BE2C (cell line): ENCODE measurements at regions not wholly inside any gene's neighbourhood (a gene's known extent, or its start where the extent isn't known, plus 50 kb on each side); places are given as distances from the start of the nearest gene placed in this dataset.

Experiments used
- DNase-seq: peaks from one replicate; pipeline ENCODE4 v3.0.0-alpha.2; 2020
- H3K27me3 ChIP-seq: fragments of 250-450 bp; sonication (Bioruptor Pico); 2 replicates; pipeline ENCODE4 v1.5.1; 2020; ENCODE audit warnings: mild to moderate bottlenecking
- H3K36me3 ChIP-seq: fragments of 250-450 bp; sonication (Bioruptor Pico); 2 replicates; pipeline ENCODE4 v1.5.1; 2020; ENCODE audit warnings: mild to moderate bottlenecking
- H3K4me1 ChIP-seq: fragments of 250-450 bp; sonication (Bioruptor Pico); 2 replicates; pipeline ENCODE4 v1.5.1; 2020
- H3K4me3 ChIP-seq: 2 replicates; pipeline ENCODE4 v1.5.1; 2011; ENCODE audit warnings: low read depth, low read length
- H3K9me3 ChIP-seq: fragments of 250-450 bp; sonication (Bioruptor Pico); 2 replicates; pipeline ENCODE4 v1.5.1; 2020
- TF ChIP-seq, protein P1 (sequence below): IDR thresholded peaks from 2 replicates; pipeline ENCODE4 v1.5.1; 2012; ENCODE audit warnings: mild to moderate bottlenecking, low read depth, low read length

DNA sequence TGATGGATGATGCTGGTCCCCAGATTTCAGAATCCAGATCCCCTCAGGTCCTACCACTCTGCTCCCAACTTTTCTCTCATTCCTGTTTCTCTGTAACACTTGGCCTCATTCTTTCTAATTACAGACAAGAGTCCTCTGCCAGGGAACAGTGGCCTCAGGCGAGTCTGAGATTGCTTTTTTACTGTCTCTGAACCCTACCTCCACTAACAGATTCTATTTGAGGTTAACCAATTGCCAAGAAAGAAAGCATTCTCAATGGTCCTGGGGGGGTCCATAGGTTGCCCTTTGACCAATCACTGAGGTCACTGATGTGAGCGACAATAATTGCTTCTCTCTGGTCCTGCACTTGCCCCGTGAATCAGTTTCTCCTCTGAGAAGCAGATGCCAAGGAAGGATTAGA is 145.2 kb upstream of the TMEM108 start:
- Histone ChIP-seq H3K36me3 (no peaks in the 10 kb centered on the region), H3K4me3 (no peak overlapping the region), H3K4me1 (no peaks in the 10 kb centered on the region), H3K27me3 (no peaks in the 10 kb centered on the region), H3K9me3 (no peaks in the 10 kb centered on the region)
- TF ChIP-seq, protein P1, sequence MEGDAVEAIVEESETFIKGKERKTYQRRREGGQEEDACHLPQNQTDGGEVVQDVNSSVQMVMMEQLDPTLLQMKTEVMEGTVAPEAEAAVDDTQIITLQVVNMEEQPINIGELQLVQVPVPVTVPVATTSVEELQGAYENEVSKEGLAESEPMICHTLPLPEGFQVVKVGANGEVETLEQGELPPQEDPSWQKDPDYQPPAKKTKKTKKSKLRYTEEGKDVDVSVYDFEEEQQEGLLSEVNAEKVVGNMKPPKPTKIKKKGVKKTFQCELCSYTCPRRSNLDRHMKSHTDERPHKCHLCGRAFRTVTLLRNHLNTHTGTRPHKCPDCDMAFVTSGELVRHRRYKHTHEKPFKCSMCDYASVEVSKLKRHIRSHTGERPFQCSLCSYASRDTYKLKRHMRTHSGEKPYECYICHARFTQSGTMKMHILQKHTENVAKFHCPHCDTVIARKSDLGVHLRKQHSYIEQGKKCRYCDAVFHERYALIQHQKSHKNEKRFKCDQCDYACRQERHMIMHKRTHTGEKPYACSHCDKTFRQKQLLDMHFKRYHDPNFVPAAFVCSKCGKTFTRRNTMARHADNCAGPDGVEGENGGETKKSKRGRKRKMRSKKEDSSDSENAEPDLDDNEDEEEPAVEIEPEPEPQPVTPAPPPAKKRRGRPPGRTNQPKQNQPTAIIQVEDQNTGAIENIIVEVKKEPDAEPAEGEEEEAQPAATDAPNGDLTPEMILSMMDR = no peak
- DNase-seq = no peak

DNA sequence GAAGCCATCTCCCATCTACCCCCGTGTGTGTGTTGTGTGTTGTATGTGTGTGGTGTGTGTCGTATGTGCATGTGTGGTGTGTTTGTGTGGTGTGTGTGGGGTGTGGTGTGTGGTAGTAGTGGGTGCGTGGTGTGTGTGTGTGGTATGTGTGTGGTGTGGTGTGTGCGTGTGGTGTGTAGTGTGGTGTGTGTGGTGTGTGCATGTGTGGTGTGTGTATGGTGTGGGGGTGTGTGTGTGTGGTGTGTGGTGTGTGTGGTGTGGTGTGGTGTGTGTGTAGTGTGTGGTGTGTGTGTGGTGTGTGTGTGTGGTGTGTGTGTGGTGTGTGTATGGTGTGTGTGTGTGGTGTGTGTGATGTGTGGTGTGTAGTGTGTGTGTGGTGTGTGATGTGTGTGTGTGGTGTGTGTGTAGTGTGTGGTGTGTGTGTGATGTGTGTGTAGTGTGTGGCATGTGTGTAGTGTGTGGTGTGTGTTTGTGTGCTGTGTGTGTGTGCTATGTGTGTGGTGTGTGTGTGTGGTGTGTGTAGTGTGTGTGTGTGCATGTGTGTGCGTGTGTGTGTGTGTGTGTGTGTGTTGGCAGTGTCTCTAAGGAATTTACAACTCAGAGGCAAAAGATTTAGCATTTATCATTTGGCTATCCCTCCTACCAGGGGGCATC is 156.3 kb upstream of the TMEM108 start:
- TF ChIP-seq, protein P1 = no peak
- Histone ChIP-seq H3K36me3 (no peaks in the 10 kb centered on the region), H3K4me1 (peaks cover 5% of the 10 kb centered on the region; the same call in 1 of the 2 replicates), H3K27me3 (no peaks in the 10 kb centered on the region), H3K4me3 (no peak overlapping the region), H3K9me3 (no peaks in the 10 kb centered on the region)
- no peak for DNase-seq

DNA sequence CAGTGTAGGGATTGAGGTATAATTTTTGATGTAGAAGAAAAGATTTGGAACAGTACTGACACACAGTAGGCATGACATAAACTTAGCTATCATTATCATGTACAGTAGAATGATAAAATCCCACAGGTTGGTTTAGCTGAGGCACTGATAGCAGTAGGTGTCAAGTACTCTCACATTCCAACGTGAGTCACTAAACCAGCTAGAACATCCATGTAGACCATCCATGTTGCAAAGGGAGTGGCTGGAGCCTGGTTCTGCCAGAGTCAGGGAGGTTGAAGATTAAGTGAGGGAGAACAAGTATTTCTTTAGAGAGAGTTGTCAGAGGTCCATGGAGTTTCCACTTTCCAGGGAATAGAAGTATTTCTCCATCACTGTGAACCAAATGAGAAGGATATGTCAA is 157.2 kb upstream of the TMEM108 start:
- Histone ChIP-seq H3K27me3 (no peaks in the 10 kb centered on the region), H3K36me3 (no peaks in the 10 kb centered on the region), H3K4me3 (no peak overlapping the region), H3K4me1 (peaks cover 5% of the 10 kb centered on the region; the same call in 1 of the 2 replicates), H3K9me3 (no peaks in the 10 kb centered on the region)
- TF ChIP-seq, protein P1 = no peak
- no peak for DNase-seq

DNA sequence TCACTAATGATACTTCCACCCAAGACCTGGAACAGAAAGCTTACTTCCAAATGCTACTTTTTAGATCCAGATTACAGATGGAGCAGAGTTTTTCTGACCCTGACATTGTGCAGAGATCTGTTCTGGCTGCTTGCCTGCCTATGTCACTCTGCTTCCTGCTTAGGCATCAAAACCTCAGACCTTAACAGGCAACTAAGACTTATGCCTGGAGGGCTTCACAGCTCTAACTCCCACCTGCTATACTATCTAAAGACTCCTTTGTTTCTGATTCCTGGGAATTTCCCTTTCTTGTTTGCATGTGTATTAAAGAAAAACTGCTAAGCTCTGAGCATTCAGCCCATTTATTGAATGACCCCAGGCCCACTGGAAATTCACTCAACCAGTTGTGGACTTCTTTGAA is 157.4 kb upstream of the NPHP3 start:
- no peaks in the 10 kb centered on the region for H3K36me3 ChIP-seq
- H3K27me3 ChIP-seq = no peaks in the 10 kb centered on the region
- H3K9me3 ChIP-seq = no peaks in the 10 kb centered on the region
- no peak overlapping the region for H3K4me3 ChIP-seq
- TF ChIP-seq, protein P1 = no peak
- DNase-seq = peak; percentile 60
- peaks cover 5% of the 10 kb centered on the region; the same call in 1 of the 2 replicates for H3K4me1 ChIP-seq

GRCh38 chr3:132874701-132875100 is 152.5 kb upstream of the NPHP3 start:
- no peak for DNase-seq
- TF ChIP-seq, protein P1 = no peak
- H3K36me3 ChIP-seq = no peaks in the 10 kb centered on the region
- H3K9me3 ChIP-seq = no peaks in the 10 kb centered on the region
- no peaks in the 10 kb centered on the region for H3K27me3 ChIP-seq
- H3K4me1 ChIP-seq = peaks cover 5% of the 10 kb centered on the region; the same call in 1 of the 2 replicates
- no peak overlapping the region for H3K4me3 ChIP-seq

- no peaks in the 10 kb centered on the region for H3K27me3 ChIP-seq
- DNase-seq = no peak
- H3K4me3 ChIP-seq = no peak overlapping the region
- H3K9me3 ChIP-seq = no peaks in the 10 kb centered on the region
- H3K4me1 ChIP-seq = no peaks in the 10 kb centered on the region; the same call in 1 of the 2 replicates
- H3K36me3 ChIP-seq = no peaks in the 10 kb centered on the region
- TF ChIP-seq, protein P1 = no peak
Observed at GRCh38 chr3:132872711-132873110, 150.5 kb upstream of the NPHP3 start.
